ENCODE measurements at regions not wholly inside any gene's neighbourhood (a gene's known extent, or its start where the extent isn't known, plus 50 kb on each side); places are given as distances from the start of the nearest gene placed in this dataset.

DNA sequence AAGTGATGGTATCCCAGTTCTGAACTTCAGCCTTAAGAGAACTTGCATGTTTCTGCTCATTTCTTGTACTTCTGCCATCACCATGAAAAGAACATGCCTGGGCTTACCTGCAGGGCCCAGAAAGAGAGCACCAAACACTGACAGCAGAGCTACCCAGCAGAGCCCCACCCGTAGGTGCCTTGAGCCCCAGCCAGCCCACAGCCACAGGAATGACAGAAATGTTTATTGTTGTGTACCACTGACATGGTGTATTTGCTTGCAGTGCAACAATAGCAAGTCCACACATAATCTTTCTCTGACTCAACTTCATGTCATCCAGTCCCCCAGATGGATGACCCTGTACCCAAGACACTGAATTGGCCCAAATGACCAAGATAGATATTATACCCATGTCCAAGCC, 195.2 kb downstream of the TSHZ3 start:
- no peak for DNase-seq

DNA sequence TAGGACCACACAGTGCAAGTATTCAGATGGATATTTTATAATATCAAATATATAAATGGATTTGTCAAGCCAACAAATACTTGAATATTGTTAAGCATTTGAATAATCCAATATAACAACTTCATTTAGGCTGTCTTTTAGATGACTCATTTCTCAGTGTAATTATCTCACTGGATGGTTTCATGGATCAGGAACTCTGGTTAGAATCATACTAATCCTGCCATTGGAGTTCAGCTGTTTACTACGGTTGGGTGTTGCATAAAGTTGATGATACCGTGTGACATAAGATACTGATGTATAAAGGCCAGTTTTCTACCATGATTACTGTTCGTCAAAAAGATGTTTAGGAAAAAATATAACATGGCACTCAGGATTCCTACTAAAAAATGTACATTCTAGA, 196.3 kb downstream of the TSHZ3 start:
- no peak for DNase-seq

DNA sequence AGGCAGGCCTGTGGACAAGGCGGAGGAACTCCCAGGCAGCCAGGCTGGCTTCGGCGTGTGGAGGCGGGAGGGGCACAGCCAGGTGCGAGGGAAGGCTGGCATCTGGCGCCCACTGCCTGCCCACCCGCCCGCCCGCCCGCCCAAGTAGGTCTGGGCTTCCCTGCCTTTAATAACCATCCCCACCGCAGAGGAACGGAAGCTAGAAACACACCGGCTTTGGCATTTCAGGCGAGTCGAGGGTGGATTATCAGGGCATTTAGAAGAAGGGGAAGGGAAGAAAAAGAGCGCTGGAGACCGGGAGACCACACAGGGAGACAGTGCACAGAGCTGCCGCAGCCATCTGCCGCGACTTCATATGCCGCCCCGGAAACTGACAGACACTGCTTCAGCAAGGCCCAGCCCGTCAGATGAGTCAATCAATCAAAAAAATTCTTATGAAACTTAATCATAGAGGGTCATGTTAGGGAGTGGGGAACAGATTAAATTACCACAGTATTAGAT, 199.7 kb downstream of the TSHZ3 start:
- no peak for DNase-seq

DNA sequence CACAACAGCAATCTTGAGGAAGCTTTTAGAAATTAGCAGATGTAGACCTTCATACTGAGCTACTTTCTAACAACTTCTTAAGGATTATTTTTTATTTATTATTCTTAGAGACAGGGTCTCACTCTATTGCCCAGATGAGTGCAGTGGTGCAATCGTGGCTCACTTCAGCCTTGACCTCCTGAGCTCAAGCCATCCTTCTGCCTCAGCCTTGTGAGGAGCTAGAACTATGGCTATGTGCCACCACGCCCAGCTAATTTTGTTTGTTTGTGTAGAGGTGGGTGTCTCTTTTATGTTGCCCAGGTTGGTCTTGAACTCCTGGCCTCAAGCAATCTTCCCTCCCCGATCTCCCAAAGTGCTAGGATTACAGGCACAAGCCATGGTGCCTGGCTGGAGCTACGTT, 200.6 kb downstream of the TSHZ3 start:
- no peak for DNase-seq

DNA sequence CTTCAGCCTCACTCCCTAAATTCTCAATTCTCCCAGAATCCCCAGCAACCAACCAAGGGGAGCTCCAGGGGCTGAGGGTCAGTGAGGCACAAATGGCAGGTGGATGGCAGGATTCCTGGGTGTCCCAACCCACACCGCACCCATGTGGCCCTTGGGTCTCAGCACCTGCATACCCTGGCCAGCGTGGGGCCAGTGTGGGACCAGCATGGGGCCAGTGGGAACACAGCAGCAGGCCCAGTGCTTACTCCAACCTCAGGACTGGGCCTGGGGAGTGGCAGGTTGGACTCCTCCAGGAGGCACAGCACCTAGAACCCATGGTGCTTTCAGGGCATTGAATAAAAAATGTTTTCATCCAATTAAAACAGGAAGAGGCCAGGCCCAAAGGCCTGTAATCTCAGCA, 202.0 kb downstream of the TSHZ3 start:
- DNase-seq, result no peak

DNA sequence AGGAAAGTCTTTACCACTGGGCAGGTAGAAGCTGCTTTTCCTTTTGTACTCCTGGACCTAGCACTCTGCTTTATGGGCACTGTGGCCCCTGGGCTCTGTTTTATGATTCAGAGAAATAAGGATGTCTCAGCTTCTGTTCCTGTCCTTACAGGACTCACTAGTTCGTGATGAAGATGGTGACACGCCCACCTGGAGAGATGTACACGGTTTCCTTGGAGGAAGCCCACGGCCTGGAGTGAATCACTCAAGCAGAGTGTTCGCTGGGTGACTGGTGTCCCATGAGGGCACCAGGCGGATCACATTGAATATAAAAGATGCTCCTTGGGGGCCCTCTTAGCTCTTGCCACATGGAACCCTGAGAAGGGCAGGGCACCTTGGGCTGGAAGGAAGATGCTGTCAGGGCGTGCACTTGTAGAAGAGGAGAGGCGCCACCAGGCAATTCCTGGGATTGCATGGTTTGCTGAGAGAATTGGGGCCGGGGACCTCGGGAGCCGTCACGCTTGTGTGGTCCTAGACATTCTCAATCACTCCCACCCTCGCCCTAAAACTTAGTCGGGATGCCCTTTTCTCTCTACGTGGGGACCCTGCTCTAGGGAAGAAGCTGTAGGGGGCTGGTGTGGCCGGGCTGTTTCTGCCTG, 202.6 kb downstream of the TSHZ3 start:
- DNase-seq, result no peak

DNA sequence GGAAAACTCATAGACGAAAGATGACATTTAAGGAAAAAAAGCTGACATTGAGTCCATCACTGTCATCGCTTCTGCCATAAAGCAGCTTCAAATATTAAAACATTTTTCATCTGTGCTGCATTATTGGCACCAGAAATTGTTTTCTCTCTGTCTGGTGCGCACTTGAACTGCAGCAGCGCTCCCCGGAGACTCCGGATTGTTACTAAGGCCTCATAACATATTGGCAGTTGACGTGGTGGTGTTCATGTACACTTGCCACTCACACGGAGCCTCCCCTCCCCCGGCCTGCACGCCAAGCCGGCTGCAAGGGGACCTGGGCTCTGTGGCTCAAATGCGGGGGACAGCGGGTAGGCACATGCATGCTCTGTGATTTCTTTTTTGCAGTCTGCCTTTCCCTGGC, 203.2 kb downstream of the TSHZ3 start:
- no peak for DNase-seq

DNA sequence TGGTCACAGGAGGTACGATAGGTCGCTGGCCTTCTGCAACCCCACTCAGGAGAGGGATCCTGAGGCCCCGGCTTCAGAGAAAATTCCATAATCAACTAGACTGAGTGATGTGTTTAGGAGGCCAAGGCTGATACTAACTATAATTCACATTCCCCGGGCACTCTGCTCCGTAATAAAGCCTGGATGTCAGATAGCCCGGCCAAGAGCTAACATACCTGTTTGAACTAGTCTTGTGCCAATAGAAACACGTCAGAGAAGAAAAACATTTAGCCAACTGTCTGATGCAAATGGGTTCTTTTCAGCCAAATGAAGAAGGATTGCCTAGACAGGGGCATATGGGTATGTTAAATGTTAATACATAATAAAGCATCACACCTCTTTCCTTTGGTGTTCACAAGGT, 204.2 kb downstream of the TSHZ3 start:
- no peak for DNase-seq

DNA sequence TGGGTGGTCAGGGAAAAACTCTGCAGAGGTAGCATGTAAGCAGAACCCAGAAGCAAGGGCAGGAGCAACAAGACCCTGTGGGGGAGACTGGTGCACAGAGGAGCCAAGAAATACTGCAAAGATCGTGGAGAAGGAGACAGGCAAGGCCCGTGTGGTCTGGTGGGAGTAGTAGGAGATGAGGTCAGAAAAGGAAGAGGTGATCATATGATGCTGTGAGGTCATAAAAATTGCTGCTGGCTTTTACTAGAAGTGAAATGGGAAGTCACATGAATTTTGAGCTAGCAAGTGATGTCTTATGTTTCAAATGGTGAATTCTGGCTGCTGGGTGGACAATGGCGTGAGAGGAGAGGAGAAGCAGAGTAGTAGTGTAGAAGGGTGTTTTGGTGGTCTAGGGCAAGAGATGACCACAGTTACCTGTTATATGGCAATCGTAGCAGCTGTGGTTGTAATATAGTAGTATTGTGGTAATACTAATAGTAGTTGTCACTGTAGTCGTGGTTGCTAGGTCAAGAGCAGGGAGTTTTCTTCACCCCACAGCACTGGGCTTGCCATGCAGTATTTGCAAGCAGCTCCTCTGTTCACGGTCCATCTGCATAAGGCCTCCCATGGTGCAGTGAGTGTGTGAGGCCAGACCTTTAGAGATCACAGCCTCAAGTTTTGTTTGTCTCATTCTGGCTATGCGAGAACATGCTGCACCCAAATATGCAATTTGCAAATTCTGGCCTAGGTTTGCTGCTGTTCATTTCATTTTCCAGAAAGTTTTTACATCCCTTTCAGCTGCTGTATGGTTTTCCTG, 205.0 kb downstream of the TSHZ3 start:
- no peak for DNase-seq

DNA sequence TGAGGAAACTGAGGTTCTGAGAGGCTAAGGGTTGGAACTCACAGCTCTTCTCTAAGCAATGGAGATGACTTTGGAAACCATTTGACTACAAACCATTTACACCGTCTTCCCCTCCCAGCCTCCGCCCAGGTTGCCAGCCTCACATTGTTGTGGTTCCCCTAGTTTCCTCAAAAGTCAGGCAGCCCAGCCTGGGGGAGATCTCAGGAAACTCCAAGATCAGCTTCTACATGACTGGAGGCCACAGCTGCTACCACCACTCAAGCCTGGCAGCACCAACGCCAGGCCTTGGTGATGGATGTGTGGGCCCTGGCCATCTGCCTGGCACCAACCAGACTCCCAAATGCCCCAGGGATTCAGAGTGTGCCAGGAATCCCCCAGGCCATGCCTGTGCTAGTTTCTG, 207.9 kb downstream of the TSHZ3 start:
- DNase-seq, result no peak

DNA sequence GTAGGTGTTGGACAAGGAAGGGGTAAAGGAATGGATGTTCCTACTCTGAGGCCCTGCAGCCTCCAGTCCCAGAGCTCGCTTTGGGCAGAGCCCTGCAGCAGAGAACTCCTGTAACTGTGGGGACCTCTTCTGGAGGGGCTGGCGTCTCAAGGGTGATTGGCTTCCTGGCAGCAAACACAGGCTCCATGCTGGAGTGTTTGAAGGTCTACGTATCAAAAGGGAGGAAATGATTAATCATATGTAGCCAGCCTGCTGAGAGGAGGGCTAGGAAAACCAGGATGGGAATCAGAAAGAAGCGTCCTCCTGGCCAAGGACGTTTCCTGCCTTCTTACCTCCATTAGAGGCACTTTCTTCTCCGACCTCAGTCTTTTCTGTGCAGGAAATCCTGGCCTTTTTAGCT, 208.5 kb downstream of the TSHZ3 start:
- DNase-seq, result no peak

DNA sequence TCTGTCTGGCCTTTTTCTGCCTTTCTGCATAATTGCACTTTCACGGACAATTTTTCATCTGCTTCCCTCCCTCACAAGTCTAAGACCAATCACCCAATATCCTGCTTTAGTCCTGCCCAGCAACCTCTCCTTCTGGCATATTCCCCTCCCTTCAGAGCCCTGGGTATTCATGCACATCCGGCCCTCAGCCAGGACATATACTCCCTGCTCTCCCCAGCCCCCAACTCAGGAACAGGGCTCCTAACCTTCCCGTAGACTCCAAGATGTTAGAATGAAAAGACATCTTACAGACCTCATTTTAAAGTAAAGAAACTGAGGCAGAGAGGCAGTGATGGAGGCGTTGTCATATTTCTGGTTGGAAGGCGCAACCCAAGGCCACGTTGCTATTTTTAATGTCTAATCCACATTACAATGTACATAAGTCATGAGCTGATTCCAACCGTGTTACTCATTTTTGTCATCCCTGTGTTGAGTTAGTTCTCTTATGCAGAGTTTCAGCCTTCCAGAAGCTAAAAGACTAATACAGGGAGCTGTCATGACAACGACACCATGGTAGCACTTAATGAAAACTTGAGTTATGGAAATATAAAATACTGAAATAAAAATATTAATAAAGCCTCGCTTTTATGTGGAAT, 209.2 kb downstream of the TSHZ3 start:
- no peak for DNase-seq

DNA sequence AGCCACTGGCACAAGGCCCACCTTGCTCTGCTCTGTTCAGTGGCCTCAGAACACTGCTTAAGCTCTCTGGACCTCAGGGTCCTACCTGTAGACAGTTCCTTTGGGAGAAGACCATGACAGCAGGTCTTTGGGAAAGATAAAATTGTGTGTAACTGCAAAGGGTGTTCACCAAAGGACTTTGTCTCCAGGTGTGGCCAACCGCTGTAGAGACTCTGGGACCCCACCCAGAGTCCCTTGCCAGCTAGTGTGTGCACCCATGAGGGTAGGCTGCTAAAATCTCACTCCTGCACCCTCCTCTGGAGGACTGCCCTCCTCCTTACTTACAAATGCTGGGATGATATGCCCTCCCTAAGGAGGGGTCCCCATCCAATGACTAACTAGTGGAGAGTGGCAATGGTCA, 211.2 kb downstream of the TSHZ3 start:
- DNase-seq, result no peak

DNA sequence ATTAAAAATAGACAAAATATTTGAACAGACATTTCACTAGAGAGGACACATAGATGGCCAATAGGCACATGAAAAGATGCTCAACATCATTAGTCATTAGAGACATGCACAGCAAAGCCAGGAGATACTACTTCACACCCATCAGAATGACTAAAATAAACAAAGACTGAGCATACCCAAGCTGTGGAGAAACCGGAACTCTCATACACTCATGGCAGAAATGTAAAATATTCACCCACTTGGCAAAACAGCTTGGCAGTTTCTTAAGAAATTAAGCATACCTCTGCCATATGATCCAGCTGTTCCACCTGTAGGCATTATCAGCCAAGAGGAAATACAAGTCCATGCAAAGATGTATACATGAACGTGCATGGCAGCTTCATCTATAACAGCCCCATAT, 213.4 kb downstream of the TSHZ3 start:
- DNase-seq, result no peak

DNA sequence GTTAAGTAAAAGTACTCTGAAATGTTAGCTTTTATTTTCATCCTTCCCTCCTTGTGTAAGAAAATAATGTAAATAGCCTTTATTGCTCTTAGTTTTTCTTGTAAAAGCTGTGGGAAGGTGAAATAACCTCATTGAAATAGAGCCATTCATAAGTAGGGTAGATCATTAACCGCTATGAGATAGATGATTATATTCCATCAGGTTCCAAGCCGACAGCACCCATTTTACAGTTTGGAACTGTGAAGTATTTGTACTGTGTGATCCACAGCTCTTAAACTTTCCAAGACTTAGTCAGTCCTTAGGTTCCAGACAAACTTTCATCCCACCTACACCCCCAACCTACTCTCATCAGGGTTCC, 216.5 kb downstream of the TSHZ3 start:
- no peak for DNase-seq

DNA sequence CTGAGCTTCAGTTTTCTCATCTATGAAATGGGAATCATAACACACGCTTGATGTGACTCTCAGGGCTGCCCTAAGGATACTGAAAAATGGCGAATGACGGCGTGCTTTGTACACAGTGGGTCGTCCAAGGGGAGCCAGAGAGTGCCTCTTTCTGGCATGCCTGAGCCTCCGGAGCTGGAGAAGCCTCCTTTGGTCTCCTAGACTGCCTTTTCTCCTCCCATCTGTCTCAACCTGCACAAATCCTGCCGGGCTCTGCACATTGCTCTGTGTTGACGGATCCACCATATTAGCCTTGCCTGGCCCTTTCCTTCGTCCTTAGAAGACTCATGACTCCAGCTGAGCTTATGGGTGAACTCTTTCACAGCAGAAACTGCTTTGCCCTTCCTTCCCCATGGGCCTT, 220.9 kb downstream of the TSHZ3 start:
- no peak for DNase-seq

DNA sequence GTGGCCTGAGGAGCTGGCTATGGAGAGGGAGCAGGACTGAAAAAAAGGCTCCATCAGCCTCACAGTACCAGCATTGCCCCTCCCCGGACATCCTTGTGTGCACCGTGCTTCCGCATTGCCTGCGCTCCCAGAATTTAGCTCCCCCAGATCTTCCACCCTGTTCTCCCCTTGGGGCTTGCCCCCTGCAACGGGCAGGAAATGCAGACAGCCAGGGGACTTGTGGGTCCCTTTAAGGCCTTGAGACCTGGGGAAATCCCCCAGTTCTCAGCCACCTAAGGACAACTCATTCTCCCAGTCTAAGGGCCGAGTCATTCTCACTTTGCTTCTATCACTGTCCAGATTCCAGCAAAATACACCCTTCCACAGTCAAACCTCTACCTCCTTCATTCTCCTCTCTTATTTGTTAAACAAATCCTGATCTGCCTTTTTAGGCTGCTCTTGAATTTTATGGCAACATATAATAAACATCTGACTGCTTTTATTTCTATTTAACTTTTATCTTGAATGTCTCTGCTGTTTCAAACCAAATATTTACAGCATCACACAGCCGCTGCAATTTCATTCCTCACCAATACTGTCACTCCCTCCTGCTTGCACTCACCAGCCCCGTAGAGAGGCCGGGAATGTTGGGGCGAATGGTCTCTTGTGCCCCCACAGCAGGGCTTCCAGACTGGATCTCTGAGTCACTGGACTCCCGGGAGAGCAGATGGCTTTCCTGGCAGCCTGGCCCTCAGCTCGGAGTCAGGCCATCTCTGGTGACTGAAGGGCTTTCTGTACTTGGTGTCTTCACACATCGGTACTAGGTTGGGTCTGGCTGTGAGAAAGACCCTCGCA, 221.9 kb downstream of the TSHZ3 start:
- no peak for DNase-seq

DNA sequence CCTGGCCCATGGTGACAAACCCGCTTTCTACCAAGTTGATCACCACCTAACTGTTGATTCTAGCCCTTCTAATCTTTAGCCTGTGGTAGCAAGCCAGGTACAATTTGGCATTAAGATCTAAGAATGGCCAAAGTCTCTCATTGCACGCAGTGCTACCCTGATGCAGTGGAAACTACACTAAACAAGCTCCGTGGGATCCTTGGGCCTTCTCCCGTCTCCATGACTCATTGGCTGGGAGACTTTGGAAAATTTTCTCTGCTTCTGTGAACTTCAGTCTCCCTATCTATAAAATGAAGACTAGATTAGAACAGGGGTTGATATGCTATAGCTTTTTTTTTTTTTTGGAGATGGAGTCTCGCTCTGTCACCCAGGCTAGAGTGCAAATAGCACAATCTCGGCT, 223.0 kb downstream of the TSHZ3 start:
- DNase-seq, result no peak

DNA sequence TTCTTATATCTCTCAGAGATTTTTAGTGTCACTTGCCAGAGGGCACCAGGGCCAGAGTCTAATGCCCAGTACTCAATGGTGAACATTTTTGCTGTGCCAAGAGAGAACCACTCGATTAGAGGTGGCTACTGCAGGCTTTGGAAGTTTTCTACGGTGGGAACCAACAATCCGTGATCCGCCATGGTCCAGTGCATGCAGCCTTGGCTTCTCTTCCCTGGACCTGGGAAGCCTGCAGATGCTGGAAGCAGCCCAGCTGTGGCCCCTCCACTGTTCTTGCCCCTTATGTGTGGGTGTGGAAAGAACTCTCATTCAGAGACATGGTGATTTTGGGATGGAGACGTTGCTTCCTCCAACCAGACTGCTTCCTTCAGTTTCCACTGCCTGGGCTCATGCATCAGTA, 224.2 kb downstream of the TSHZ3 start:
- no peak for DNase-seq

DNA sequence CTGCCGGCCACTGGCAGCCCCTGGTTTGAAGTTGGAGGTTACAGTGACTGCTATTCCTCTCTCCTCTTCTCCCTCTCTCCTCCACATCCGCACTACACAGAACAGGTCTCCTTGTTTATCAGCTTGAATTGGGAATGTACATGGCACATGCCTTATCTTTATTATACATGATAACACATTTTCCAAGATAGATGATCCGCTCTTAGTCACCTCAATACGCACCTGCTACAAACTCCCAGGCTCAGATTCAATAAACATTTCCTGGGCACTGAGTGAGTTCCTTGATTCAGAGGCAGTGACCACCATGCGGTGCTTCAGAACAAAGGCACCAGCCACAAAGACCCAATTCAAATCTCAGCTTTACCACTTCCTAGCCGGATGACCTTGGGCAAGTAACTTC, 227.7 kb downstream of the TSHZ3 start:
- no peak for DNase-seq

DNA sequence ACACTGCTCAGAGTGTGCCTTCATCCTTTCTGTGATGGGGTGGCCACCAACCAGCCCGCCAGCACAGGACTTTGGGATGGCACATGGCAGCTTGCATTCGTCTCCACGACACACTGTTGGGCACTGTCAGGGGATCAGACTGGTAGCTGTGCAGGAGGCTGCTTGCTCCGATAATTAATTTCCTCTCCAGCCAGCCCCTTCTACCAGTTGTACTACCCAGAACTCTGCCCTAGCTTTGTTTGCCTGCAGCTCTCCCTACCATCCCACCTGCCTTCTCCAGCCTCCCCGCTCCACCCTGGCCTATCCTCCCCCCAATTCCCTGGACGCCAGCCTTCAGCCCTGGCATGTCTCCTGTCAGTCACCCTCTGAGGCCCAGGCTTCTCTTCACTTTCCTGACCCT, 228.3 kb downstream of the TSHZ3 start:
- DNase-seq, result no peak

DNA sequence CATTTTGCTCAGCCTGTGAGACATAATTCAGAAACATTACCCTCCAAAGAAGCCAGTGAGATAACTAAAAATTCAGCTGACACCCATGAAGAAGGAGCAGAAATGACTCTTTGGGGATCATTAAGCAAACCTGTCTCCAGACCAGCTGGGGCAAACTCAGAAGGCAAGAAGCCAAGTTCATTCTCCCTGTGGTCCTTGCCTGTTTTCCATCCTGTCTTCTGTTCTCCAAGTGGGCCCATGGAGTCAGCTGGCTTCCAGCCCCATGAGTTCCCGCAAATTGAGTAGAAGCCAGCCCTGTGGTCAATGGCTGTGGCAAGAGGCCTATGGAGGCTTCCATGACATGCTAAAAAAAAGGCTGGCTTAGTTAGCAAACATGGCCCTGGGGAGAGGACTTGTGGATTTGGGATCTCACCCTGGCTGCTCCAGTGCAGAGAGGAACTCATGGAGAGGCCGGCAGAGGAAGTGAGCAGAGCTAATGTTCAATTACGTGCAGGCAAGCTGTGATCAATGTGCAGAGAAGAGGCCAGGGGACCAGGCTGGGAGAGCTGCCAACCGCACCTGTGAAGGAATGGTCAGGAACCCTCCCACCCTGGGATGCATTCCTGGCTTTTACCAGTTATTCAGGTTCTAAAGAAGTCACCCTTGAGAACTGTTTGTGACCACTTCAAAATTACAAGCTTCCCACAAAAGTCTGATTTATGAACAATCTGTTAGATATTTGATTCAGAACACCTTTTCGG, 229.1 kb downstream of the TSHZ3 start:
- no peak for DNase-seq

DNA sequence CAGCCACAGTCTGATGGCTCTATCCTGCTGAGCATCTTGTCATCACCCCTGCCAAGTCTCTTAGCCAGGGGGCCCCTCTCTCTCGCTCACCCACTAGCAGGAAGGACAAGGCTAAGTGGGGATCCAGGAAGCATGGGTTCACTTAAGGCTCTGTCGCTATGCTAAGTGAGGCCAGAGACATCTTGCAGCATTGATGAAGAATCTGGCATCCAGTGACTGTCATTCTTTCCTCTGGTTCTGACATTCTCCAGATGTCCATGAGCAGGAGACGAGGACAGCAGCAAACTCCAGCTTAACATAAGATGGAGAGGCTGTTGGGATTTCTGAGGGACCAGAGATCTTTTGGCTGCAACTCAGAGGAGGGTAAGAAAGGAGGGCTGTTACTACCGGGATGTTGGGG, 230.2 kb downstream of the TSHZ3 start:
- DNase-seq, result no peak

All from CD4-positive, alpha-beta T cell treated with Interleukin-4 for 1 hour (primary cell).